ENCODE measurements at regions not wholly inside any gene's neighbourhood (a gene's known extent, or its start where the extent isn't known, plus 50 kb on each side); places are given as distances from the start of the nearest gene placed in this dataset.

DNA sequence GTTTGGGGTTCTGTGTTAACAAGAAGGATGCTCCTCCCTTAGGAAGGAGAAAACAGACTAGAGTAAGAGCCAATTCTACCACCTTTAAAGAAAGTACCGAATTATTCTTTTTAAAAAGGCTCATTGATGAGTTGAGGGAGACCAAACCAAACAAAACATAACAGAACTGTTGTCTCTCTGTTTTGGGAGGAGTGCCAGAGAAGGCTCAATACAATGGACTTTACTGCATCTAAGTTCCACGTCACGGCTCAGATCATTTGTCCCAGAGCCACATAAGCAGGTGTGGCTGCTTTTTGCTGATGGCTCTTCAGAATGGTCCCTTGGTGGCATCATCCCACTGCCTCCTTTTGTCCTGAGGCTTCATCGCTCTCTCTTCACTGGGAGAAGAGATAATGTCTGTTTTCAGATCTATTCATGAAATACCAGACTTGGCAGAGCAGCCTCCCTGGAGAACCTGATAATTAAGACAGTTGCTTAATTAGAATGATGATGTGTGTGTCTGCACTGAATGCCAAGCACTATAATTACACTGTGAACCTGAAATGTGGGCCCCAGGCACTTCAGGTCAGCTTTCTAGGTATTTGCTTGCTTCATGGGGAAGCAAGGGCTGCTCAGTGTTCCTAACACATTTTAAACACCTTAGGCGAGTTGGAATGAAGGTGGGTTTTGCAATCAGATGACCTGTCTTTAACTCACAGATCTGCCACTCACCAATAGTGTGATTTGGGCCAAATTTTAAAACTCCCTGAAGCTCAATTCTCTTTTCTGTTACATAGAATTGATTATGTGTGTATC is 335.2 kb upstream of the MCTP2 start:
- no peak overlapping the region for H3K4me3 ChIP-seq (ENCODE audit: low read depth in 2 of 2, low read length in 1 of 2)
- no peaks in the 10 kb centered on the region for H3K9me3 ChIP-seq
- 39% methylated on average over 5 of the region's 5 CpGs for WGBS (ENCODE audit: low lambda C conversion rate)
- H3K36me3 ChIP-seq (replicated peaks in 1 of 2; ENCODE audit: control insufficient read depth in 1 of 2, insufficient read depth in 2 of 2, low read length in 1 of 2), result no peaks in the 10 kb centered on the region
- H3F3A ChIP-seq (replicated peaks; ENCODE audit: insufficient read depth), result no peaks in the 10 kb centered on the region
- H2AFZ ChIP-seq (ENCODE audit: low read depth), result no peak overlapping the region
- no peak overlapping the region for H3K4me2 ChIP-seq
- H3K27me3 ChIP-seq (ENCODE audit: insufficient read depth), result no peaks in the 10 kb centered on the region
- no peaks in the 10 kb centered on the region for H3K9me2 ChIP-seq
- ChIA-PET POLR2A (no interaction called here), CTCF (interaction anchor here (0.6 to 1.3 kb wide), 2 partner anchors 9 to 13 kb away, joined by 3 read pairs; no protein-coding TSS in a partner anchor)
- TF ChIP-seq SIN3A (IDR thresholded peaks at IDR 0.05; ENCODE audit: borderline replicate concordance, low read depth, low read length) (no peak), NRF1 (IDR thresholded peaks at IDR 0.05; ENCODE audit: low read depth, low read length) (no peak)
- peaks cover 0 to 5% of the 10 kb centered on the region in 2 experiments; a peak in 1 of 4 replicates for H3K4me1 ChIP-seq (ENCODE audit: control insufficient read depth in 1 of 2, insufficient read depth in 2 of 2, low read depth in 1 of 2, low read length in 1 of 2)
- no peak overlapping the region for H3K27ac ChIP-seq (ENCODE audit: low read depth in 2 of 2, low read length in 1 of 2)
- no peak for DNase-seq
- H4K20me1 ChIP-seq (ENCODE audit: insufficient read depth), result no peaks in the 10 kb centered on the region
- no peaks in the 10 kb centered on the region for H3K79me2 ChIP-seq (ENCODE audit: insufficient read depth)
- no peak overlapping the region for H3K9ac ChIP-seq

DNA sequence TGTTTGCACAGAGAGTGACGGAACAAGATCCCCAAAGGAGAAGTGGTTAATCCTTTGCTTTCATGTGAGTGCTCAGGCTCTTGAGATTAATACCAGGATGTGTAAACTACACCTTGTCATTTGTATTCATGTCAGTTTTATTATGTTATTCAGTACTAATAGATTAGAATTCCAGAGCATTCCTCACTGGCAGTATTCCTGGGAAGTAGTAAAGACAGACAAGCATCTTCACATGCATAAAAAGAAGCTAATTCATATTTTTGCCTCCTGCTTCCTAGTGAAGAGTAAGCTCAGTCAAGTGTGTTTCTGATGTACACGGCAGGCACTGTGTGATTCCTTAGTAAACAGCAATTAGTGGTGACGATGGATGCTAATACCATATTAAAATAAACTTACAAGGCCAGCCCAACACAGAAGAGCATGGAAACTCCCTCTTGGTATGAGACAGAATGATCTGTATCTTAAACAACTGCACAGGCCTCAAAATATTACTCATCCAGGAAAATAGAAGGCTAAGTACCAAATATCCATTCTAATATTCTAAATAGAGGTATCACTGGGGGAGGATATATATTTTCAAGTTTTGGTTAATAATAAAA is 336.8 kb upstream of the MCTP2 start:
- Histone ChIP-seq H3K9me3 (no peaks in the 10 kb centered on the region), H3K27me3 (ENCODE audit: insufficient read depth) (no peaks in the 10 kb centered on the region), H3K4me3 (ENCODE audit: low read depth in 2 of 2, low read length in 1 of 2) (no peak overlapping the region), H2AFZ (ENCODE audit: low read depth) (no peak overlapping the region), H3K27ac (ENCODE audit: low read depth in 2 of 2, low read length in 1 of 2) (no peak overlapping the region), H4K20me1 (ENCODE audit: insufficient read depth) (no peaks in the 10 kb centered on the region), H3F3A (replicated peaks; ENCODE audit: insufficient read depth) (no peaks in the 10 kb centered on the region), H3K36me3 (replicated peaks in 1 of 2; ENCODE audit: control insufficient read depth in 1 of 2, insufficient read depth in 2 of 2, low read length in 1 of 2) (no peaks in the 10 kb centered on the region), H3K9me2 (no peaks in the 10 kb centered on the region), H3K79me2 (ENCODE audit: insufficient read depth) (no peaks in the 10 kb centered on the region), H3K4me2 (no peak overlapping the region), H3K9ac (no peak overlapping the region), H3K4me1 (ENCODE audit: control insufficient read depth in 1 of 2, insufficient read depth in 2 of 2, low read depth in 1 of 2, low read length in 1 of 2) (peaks cover 0 to 5% of the 10 kb centered on the region in 2 experiments; a peak in 1 of 4 replicates)
- ChIA-PET POLR2A (no interaction called here), CTCF (interaction anchor here (0.8 kb wide), 1 partner anchor 225 kb away, joined by 3 read pairs; no protein-coding TSS in a partner anchor)
- 42% methylated on average over 3 of the region's 3 CpGs for WGBS (ENCODE audit: low lambda C conversion rate)
- TF ChIP-seq JUND (IDR thresholded peaks at IDR 0.05) (no peak), RFX5 (IDR thresholded peaks at IDR 0.05; ENCODE audit: low read length) (no peak), TAF1 (IDR thresholded peaks at IDR 0.05; ENCODE audit: borderline replicate concordance, low read depth, low read length) (no peak)
- no peak for DNase-seq

DNA sequence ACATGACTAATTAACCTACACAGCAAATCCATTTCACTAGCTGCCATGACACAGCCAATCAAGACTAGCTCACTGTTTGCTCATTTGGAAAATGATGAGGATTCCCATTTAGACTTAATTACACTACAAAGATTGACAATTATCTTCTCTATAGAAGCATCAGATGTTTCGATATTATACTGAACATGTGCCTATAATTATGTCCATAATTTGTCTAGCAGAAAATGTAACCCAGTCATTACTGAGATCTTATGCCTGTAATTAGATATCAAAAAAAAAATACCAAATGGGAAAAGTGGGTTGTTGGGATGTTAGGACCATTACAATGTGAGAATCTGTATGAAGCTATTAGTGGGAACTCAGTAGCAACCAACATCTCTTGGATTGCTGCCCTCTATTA is 344.2 kb upstream of the MCTP2 start:
- no peak overlapping the region for H3K4me3 ChIP-seq (ENCODE audit: low read depth in 2 of 2, low read length in 1 of 2)
- no peak overlapping the region for H3K4me2 ChIP-seq
- no peak overlapping the region for H2AFZ ChIP-seq (ENCODE audit: low read depth)
- H3K9me2 ChIP-seq, result no peaks in the 10 kb centered on the region
- H3F3A ChIP-seq (replicated peaks; ENCODE audit: insufficient read depth), result no peaks in the 10 kb centered on the region
- ChIA-PET POLR2A (no interaction called here), CTCF (interaction anchor here (0.7 kb wide), 1 partner anchor 10 kb away, joined by 3 read pairs; no protein-coding TSS in a partner anchor)
- H3K9ac ChIP-seq, result no peak overlapping the region
- no peaks in the 10 kb centered on the region for H3K79me2 ChIP-seq (ENCODE audit: insufficient read depth)
- H3K9me3 ChIP-seq, result no peaks in the 10 kb centered on the region
- no peaks in the 10 kb centered on the region for H3K4me1 ChIP-seq (ENCODE audit: control insufficient read depth in 1 of 2, insufficient read depth in 2 of 2, low read depth in 1 of 2, low read length in 1 of 2)
- no peak overlapping the region for H3K27ac ChIP-seq (ENCODE audit: low read depth in 2 of 2, low read length in 1 of 2)
- H3K27me3 ChIP-seq (ENCODE audit: insufficient read depth), result no peaks in the 10 kb centered on the region
- no peak for DNase-seq
- 24% methylated on average over 1 of the region's 1 CpG for WGBS (ENCODE audit: low lambda C conversion rate)
- no peaks in the 10 kb centered on the region for H3K36me3 ChIP-seq (replicated peaks in 1 of 2; ENCODE audit: control insufficient read depth in 1 of 2, insufficient read depth in 2 of 2, low read length in 1 of 2)
- no peaks in the 10 kb centered on the region for H4K20me1 ChIP-seq (ENCODE audit: insufficient read depth)
- TF ChIP-seq, protein P1, sequence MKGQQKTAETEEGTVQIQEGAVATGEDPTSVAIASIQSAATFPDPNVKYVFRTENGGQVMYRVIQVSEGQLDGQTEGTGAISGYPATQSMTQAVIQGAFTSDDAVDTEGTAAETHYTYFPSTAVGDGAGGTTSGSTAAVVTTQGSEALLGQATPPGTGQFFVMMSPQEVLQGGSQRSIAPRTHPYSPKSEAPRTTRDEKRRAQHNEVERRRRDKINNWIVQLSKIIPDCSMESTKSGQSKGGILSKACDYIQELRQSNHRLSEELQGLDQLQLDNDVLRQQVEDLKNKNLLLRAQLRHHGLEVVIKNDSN (IDR thresholded peaks at IDR 0.05; ENCODE audit: borderline replicate concordance, low read depth), result no peak
- no peak for TF ChIP-seq RAD21 (IDR thresholded peaks at IDR 0.05; ENCODE audit: low read length)
- TF ChIP-seq NFIC (IDR thresholded peaks at IDR 0.05; ENCODE audit: borderline replicate concordance), result no peak
- TF ChIP-seq FOXM1 (IDR thresholded peaks at IDR 0.05; ENCODE audit: low read depth), result no peak
- TF ChIP-seq NRF1 (IDR thresholded peaks at IDR 0.05; ENCODE audit: low read depth, low read length), result no peak
- TF ChIP-seq TEAD4 (IDR thresholded peaks at IDR 0.05; ENCODE audit: borderline replicate concordance, insufficient read depth), result no peak
- no peak for TF ChIP-seq FOXJ3 (CRISPR knock-in tag; IDR thresholded peaks at IDR 0.05)
- TF ChIP-seq, protein P2, sequence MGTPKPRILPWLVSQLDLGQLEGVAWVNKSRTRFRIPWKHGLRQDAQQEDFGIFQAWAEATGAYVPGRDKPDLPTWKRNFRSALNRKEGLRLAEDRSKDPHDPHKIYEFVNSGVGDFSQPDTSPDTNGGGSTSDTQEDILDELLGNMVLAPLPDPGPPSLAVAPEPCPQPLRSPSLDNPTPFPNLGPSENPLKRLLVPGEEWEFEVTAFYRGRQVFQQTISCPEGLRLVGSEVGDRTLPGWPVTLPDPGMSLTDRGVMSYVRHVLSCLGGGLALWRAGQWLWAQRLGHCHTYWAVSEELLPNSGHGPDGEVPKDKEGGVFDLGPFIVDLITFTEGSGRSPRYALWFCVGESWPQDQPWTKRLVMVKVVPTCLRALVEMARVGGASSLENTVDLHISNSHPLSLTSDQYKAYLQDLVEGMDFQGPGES (IDR thresholded peaks at IDR 0.05; ENCODE audit: low read depth, low read length), result no peak
- no peak for TF ChIP-seq MXI1 (IDR thresholded peaks at IDR 0.05; ENCODE audit: low read depth, low read length)
- TF ChIP-seq, protein P3, sequence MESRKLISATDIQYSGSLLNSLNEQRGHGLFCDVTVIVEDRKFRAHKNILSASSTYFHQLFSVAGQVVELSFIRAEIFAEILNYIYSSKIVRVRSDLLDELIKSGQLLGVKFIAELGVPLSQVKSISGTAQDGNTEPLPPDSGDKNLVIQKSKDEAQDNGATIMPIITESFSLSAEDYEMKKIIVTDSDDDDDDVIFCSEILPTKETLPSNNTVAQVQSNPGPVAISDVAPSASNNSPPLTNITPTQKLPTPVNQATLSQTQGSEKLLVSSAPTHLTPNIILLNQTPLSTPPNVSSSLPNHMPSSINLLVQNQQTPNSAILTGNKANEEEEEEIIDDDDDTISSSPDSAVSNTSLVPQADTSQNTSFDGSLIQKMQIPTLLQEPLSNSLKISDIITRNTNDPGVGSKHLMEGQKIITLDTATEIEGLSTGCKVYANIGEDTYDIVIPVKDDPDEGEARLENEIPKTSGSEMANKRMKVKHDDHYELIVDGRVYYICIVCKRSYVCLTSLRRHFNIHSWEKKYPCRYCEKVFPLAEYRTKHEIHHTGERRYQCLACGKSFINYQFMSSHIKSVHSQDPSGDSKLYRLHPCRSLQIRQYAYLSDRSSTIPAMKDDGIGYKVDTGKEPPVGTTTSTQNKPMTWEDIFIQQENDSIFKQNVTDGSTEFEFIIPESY (IDR thresholded peaks at IDR 0.05; ENCODE audit: borderline replicate concordance, low read depth), result no peak
- TF ChIP-seq, protein P4, sequence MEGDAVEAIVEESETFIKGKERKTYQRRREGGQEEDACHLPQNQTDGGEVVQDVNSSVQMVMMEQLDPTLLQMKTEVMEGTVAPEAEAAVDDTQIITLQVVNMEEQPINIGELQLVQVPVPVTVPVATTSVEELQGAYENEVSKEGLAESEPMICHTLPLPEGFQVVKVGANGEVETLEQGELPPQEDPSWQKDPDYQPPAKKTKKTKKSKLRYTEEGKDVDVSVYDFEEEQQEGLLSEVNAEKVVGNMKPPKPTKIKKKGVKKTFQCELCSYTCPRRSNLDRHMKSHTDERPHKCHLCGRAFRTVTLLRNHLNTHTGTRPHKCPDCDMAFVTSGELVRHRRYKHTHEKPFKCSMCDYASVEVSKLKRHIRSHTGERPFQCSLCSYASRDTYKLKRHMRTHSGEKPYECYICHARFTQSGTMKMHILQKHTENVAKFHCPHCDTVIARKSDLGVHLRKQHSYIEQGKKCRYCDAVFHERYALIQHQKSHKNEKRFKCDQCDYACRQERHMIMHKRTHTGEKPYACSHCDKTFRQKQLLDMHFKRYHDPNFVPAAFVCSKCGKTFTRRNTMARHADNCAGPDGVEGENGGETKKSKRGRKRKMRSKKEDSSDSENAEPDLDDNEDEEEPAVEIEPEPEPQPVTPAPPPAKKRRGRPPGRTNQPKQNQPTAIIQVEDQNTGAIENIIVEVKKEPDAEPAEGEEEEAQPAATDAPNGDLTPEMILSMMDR (IDR thresholded peaks at IDR 0.05), result no peak

Measured in SK-N-SH (cell line).